Choroid plexus epithelial cell (primary cell): ENCODE measurements at regions not wholly inside any gene's neighbourhood (a gene's known extent, or its start where the extent isn't known, plus 50 kb on each side); places are given as distances from the start of the nearest gene placed in this dataset.

Experiments used
- DNase-seq: peaks from one replicate; pipeline ENCODE4 v3.0.0-alpha.2; 2010; ENCODE audit warnings: low read depth
- H3K4me3 ChIP-seq: 2 replicates; pipeline ENCODE4 v1.5.1; 2011; ENCODE audit warnings: low read depth, mild to moderate bottlenecking, control low read depth, low read length, moderate library complexity
- CTCF ChIP-seq: conservative IDR thresholded peaks from 2 replicates; pipeline ENCODE4 v1.5.1; 2011; ENCODE audit warnings: low read depth, mild to moderate bottlenecking, control low read depth, inconsistent platforms, low read length, moderate library complexity

- TF ChIP-seq CTCF: no peak
- H3K4me3 ChIP-seq: no peak overlapping the region
- no peak for DNase-seq
Measured at GRCh38 chr1:194930132-194930531, 1678.1 kb downstream of the KCNT2 start.

- DNase-seq: no peak
- no peak overlapping the region for H3K4me3 ChIP-seq
- TF ChIP-seq CTCF: no peak
Measured at GRCh38 chr1:194929357-194929756, 1678.9 kb downstream of the KCNT2 start.

GRCh38 chr1:194919146-194919545 lies 1689.1 kb downstream of the KCNT2 start:
- no peak for TF ChIP-seq CTCF
- DNase-seq: no peak
- H3K4me3 ChIP-seq: no peak overlapping the region

DNA sequence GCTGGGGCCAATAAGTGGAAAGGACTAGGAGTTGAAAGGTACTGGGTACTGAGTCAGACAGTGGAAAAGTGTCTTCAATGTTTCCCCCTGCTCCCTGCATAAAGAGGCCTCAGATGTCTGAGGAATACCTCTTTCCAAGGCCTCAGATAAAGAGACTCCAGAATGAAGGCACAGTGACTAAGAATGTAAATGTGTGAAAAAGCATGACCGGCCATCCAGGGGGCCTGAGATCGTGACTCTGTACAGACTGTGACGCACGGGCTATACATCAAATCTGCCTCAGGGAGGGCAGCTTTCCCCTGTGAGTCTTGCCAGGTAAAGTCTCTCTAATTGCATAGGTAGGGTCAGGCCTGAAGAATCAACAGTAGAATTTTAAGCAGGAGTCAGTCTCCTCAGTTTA lies 1690.5 kb downstream of the KCNT2 start:
- DNase-seq: no peak
- no peak overlapping the region for H3K4me3 ChIP-seq
- no peak for TF ChIP-seq CTCF

GRCh38 chr1:194908643-194909042 lies 1699.6 kb downstream of the KCNT2 start:
- TF ChIP-seq CTCF: no peak
- no peak overlapping the region for H3K4me3 ChIP-seq
- DNase-seq: no peak

GRCh38 chr1:194903524-194903923 lies 1704.7 kb downstream of the KCNT2 start:
- H3K4me3 ChIP-seq: no peak overlapping the region
- TF ChIP-seq CTCF: no peak
- DNase-seq: no peak

DNA sequence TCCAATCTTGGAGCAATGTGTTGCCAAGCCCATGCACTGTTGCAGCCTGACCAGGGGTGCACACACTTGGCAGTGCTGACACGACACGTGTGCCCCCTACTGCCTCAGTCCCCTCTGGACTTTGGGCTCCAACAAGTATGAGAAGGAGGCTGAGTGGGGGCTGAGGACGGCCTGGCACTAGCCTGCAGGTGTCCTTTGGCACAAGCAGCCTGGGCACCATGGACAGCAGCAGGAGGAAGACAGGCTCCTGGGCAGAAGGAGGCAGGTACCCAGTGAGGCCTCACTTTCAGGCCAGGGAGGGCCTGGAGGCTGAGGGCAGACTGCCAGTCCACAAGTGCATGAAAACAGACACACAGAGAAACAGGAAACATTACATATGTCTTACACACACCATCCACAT lies 1702.9 kb upstream of the B3GALT2 start:
- no peak for DNase-seq
- TF ChIP-seq CTCF: no peak
- no peak overlapping the region for H3K4me3 ChIP-seq
